ENCODE measurements at regions not wholly inside any gene's neighbourhood (a gene's known extent, or its start where the extent isn't known, plus 50 kb on each side); places are given as distances from the start of the nearest gene placed in this dataset.

GRCh38 chr10:10850214-10850613 lies 167.5 kb upstream of the CELF2 start:
- no peaks in the 10 kb centered on the region for H3K27me3 ChIP-seq
- no peak overlapping the region for H3K4me2 ChIP-seq
- no peaks in the 10 kb centered on the region for H3K9me2 ChIP-seq (replicated peaks; ENCODE audit: insufficient read depth)
- 85% methylated on average over 3 of the region's 3 CpGs for WGBS (ENCODE audit: low lambda C conversion rate, missing lambda C conversion rate)
- H3K9me3 ChIP-seq (ENCODE audit: low read depth) = no peaks in the 10 kb centered on the region
- no peak overlapping the region for H2AFZ ChIP-seq
- no peak overlapping the region for H3K4me3 ChIP-seq
- TF ChIP-seq EZH2 (IDR thresholded peaks at IDR 0.05; ENCODE audit: borderline replicate concordance) (no peak), EZH2phosphoT487 (IDR thresholded peaks at IDR 0.05; ENCODE audit: low read depth, severe bottlenecking, unreplicated experiment) (no peak), CTCF (IDR thresholded peaks at IDR 0.05; ENCODE audit: poor library complexity) (no peak)
- DNase-seq (ENCODE audit: low spot score) = no peak
- no peaks in the 10 kb centered on the region for H3K4me1 ChIP-seq (ENCODE audit: insufficient read depth)
- H3K36me3 ChIP-seq (replicated peaks; ENCODE audit: insufficient read depth, low read depth) = no peaks in the 10 kb centered on the region
- H4K20me1 ChIP-seq (ENCODE audit: insufficient read depth, poor library complexity, severe bottlenecking) = no peaks in the 10 kb centered on the region
- no peaks in the 10 kb centered on the region for H3K79me2 ChIP-seq
- no peak overlapping the region for H3K27ac ChIP-seq

- Histone ChIP-seq H3K27me3 (no peaks in the 10 kb centered on the region), H3K9me2 (replicated peaks; ENCODE audit: insufficient read depth) (no peaks in the 10 kb centered on the region), H3K4me1 (ENCODE audit: insufficient read depth) (no peaks in the 10 kb centered on the region), H3K27ac (no peak overlapping the region), H3K4me2 (no peak overlapping the region), H3K36me3 (replicated peaks; ENCODE audit: insufficient read depth, low read depth) (no peaks in the 10 kb centered on the region), H4K20me1 (ENCODE audit: insufficient read depth, poor library complexity, severe bottlenecking) (no peaks in the 10 kb centered on the region), H3K9me3 (ENCODE audit: low read depth) (no peaks in the 10 kb centered on the region), H3K79me2 (no peaks in the 10 kb centered on the region), H2AFZ (no peak overlapping the region), H3K4me3 (no peak overlapping the region)
- WGBS (ENCODE audit: low lambda C conversion rate, missing lambda C conversion rate) = 91% methylated on average over 4 of the region's 4 CpGs
- no peak for DNase-seq (ENCODE audit: low spot score)
- TF ChIP-seq EZH2phosphoT487 (IDR thresholded peaks at IDR 0.05; ENCODE audit: low read depth, severe bottlenecking, unreplicated experiment) (no peak), EZH2 (IDR thresholded peaks at IDR 0.05; ENCODE audit: borderline replicate concordance) (no peak), CTCF (IDR thresholded peaks at IDR 0.05; ENCODE audit: poor library complexity) (no peak)
These were observed 165.2 kb upstream of the CELF2 start for GRCh38 chr10:10852464-10852863.

GRCh38 chr10:10853954-10854353 lies 163.7 kb upstream of the CELF2 start:
- Histone ChIP-seq H3K9me3 (ENCODE audit: low read depth) (no peaks in the 10 kb centered on the region), H3K9me2 (replicated peaks; ENCODE audit: insufficient read depth) (no peaks in the 10 kb centered on the region), H3K4me3 (no peak overlapping the region), H2AFZ (no peak overlapping the region), H3K79me2 (no peaks in the 10 kb centered on the region), H3K27ac (no peak overlapping the region), H3K4me1 (ENCODE audit: insufficient read depth) (no peaks in the 10 kb centered on the region), H3K4me2 (no peak overlapping the region), H3K27me3 (no peaks in the 10 kb centered on the region), H3K36me3 (replicated peaks; ENCODE audit: insufficient read depth, low read depth) (no peaks in the 10 kb centered on the region), H4K20me1 (ENCODE audit: insufficient read depth, poor library complexity, severe bottlenecking) (no peaks in the 10 kb centered on the region)
- TF ChIP-seq CTCF (IDR thresholded peaks at IDR 0.05; ENCODE audit: poor library complexity) (no peak), EZH2phosphoT487 (IDR thresholded peaks at IDR 0.05; ENCODE audit: low read depth, severe bottlenecking, unreplicated experiment) (no peak), EZH2 (IDR thresholded peaks at IDR 0.05; ENCODE audit: borderline replicate concordance) (no peak)
- WGBS (ENCODE audit: low lambda C conversion rate, missing lambda C conversion rate) = 93% methylated on average over 3 of the region's 3 CpGs
- no peak for DNase-seq (ENCODE audit: low spot score)

- no peak overlapping the region for H2AFZ ChIP-seq
- H3K27me3 ChIP-seq = no peaks in the 10 kb centered on the region
- 87% methylated on average over 4 of the region's 4 CpGs for WGBS (ENCODE audit: low lambda C conversion rate, missing lambda C conversion rate)
- H3K4me1 ChIP-seq (ENCODE audit: insufficient read depth) = no peaks in the 10 kb centered on the region
- no peaks in the 10 kb centered on the region for H3K36me3 ChIP-seq (replicated peaks; ENCODE audit: insufficient read depth, low read depth)
- H4K20me1 ChIP-seq (ENCODE audit: insufficient read depth, poor library complexity, severe bottlenecking) = no peaks in the 10 kb centered on the region
- no peak for TF ChIP-seq EZH2 (IDR thresholded peaks at IDR 0.05; ENCODE audit: borderline replicate concordance)
- TF ChIP-seq CTCF (IDR thresholded peaks at IDR 0.05; ENCODE audit: poor library complexity) = no peak
- TF ChIP-seq EZH2phosphoT487 (IDR thresholded peaks at IDR 0.05; ENCODE audit: low read depth, severe bottlenecking, unreplicated experiment) = no peak
- no peaks in the 10 kb centered on the region for H3K9me3 ChIP-seq (ENCODE audit: low read depth)
- DNase-seq (ENCODE audit: low spot score) = no peak
- H3K79me2 ChIP-seq = no peaks in the 10 kb centered on the region
- no peak overlapping the region for H3K27ac ChIP-seq
- no peak overlapping the region for H3K4me2 ChIP-seq
- no peak overlapping the region for H3K4me3 ChIP-seq
- H3K9me2 ChIP-seq (replicated peaks; ENCODE audit: insufficient read depth) = no peaks in the 10 kb centered on the region
These were observed 162.9 kb upstream of the CELF2 start for GRCh38 chr10:10854725-10855124.
